Progenitor cell of endocrine pancreas (in vitro differentiated cells): ENCODE measurements at regions not wholly inside any gene's neighbourhood (a gene's known extent, or its start where the extent isn't known, plus 50 kb on each side); places are given as distances from the start of the nearest gene placed in this dataset.
"Not testable (repeated sequence)": the region's sequence is repeated elsewhere in the genome, so short reads cannot be mapped to it uniquely, and the experiment has no call there.

Experiments
- DNase-seq: peaks from one replicate; pipeline ENCODE4 v3.0.0; 2021; ENCODE audit warnings: low spot score; ENCODE audit not compliant: unreplicated experiment
- H3K27ac Mint-ChIP-seq: 2 replicates; pipeline ENCODE4 v1.8.0; 2021; ENCODE audit warnings: mild to moderate bottlenecking, moderate library complexity, mixed read lengths
- H3K27me3 Mint-ChIP-seq: 2 replicates; pipeline ENCODE4 v1.8.0; 2021; ENCODE audit warnings: mixed read lengths
- H3K36me3 Mint-ChIP-seq: 2 replicates; pipeline ENCODE4 v1.8.0; 2022; ENCODE audit warnings: mixed read lengths; ENCODE audit not compliant: insufficient read depth
- H3K4me1 Mint-ChIP-seq: 2 replicates; pipeline ENCODE4 v1.8.0; 2021; ENCODE audit warnings: low read depth, mixed read lengths
- H3K4me3 Mint-ChIP-seq: 2 replicates; pipeline ENCODE4 v1.8.0; 2021; ENCODE audit warnings: low read depth, mild to moderate bottlenecking, moderate library complexity, mixed read lengths
- H3K9me3 Mint-ChIP-seq: 2 replicates; pipeline ENCODE4 v1.8.0; 2021; ENCODE audit warnings: low read depth, mixed read lengths
- TF ChIP-seq, protein P1 (sequence below): fragments of 200-600 bp; sonication (generic); IDR thresholded peaks from one replicate; pipeline ENCODE4 v1.5.0; 2021; ENCODE audit warnings: antibody characterized with exemption, mild to moderate bottlenecking; ENCODE audit not compliant: unreplicated experiment

DNA sequence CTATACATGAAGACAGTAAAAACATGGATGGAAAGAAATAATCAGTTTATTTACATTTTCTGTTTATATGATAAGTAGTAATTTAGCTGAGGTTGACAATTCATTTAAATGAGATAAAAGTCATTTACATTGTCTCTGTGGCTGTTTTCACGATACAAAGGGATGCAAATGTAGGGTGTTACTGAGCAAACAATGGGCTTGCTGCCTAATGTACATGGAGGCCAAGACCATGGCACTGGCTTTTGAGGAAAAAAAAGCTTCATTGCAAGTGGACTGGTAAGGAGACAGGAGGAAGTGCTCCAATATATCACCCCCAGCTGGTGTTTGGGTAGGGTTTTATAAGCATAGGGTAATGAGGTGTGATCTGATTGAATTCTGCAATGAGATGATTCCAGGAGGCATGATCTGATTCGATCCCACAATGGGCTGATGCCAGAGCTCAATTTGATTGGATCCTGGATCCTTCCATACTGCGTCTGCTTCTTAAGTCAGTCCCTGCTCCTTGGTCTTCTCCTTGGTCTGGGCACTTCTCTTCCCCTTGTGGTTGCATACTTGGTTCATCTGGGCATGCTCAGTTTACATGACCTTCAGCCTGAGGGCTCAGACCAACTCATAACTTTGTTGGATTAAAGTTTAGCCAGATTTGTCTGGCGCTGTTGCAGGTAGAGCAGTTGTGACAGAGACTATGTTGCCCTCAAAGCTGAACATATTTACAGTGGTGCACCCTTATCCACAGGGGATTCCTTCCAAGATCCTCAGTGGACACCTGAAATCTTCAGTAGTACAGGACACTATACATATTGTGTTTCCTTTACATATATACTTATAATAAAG, 181.2 kb downstream of the SPATA31A6 start:
- H3K4me3 Mint-ChIP-seq, H3K9me3 Mint-ChIP-seq, H3K27ac Mint-ChIP-seq, H3K36me3 Mint-ChIP-seq, DNase-seq, H3K4me1 Mint-ChIP-seq, H3K27me3 Mint-ChIP-seq: not testable (repeated sequence)

DNA sequence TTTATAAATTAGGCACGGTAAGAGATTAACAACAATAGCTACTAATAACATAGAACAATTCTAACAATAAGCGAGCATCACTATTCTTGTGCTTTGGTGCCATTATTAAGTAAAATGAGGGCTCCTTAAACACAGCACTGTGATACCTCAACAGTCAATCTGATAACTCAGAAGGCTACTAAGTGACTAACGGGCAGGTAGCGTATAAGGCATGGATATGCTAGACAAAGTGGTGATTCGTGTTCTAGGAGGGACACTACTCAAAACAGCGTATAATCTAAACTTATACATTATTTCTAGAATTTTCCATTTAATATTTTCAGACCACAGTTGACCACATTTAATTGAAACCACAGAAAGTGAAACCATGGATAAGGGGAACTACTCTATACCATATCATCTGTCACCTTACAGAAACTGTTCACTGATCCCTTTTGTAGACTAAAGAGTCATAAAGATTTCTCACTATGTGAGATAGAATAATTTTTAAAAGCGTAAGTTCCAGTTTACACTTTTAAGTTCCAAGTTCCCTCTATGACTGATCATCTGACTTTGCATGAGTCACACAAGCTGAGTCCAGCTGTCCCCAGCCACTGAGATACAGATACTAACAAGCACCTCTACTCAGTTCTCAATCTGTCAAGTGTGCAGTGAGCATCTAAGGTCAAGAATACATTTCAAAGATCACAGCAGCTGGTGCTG, 181.9 kb downstream of the SPATA31A6 start:
- not testable (repeated sequence) for H3K27ac Mint-ChIP-seq, DNase-seq, H3K36me3 Mint-ChIP-seq, H3K9me3 Mint-ChIP-seq, H3K4me1 Mint-ChIP-seq, H3K4me3 Mint-ChIP-seq, H3K27me3 Mint-ChIP-seq

DNA sequence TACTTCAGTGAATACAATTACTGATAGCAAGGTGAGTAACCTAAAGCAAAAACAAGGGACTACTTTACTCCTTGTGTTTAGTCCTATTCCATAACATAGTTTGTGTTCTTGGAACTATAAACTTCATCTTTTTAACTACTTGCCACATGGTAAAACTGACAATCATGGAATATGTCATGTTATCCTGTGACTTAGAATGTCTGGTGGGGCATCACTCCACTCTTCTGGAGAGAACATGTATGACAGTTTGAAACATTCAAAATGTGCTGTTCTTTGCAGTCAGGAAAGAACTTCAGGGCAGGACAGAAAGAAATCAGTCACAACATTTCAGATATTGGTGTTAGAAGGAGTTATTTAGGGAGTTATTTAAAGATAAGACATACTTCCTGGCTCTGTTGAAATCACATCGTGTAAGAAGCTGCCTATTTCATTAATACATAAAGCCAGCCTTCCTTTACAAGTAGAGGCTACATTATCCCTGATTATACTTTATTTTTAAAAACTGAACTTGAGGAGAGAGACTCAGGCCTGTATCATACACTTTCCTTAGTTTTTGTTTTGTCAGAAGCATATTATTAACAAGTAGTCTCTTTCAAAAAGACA, 184.9 kb downstream of the SPATA31A6 start:
- not testable (repeated sequence) for DNase-seq, H3K4me3 Mint-ChIP-seq, H3K27me3 Mint-ChIP-seq, H3K36me3 Mint-ChIP-seq, H3K27ac Mint-ChIP-seq, H3K9me3 Mint-ChIP-seq
- peaks cover 20% of the 10 kb centered on the region for H3K4me1 Mint-ChIP-seq

DNA sequence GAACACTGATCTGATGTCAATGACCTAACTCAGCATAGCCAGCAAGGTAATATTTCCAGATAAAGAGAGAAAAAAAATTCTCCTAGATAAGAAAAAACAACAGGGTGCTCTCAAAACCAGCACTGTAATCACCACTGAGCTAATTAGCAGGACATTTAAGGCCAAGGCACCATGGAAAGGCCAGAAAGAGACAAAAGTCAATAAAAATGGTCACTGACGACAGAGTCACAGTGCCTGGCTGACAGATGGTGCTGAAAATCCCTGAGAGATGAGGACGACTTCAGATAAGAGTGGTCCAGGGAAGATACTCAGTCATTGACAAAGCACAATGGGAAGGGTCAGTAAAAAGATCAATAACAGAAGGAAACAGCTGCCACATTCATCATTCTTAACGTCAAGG, 186.7 kb downstream of the SPATA31A6 start:
- not testable (repeated sequence) for H3K27me3 Mint-ChIP-seq, DNase-seq, H3K36me3 Mint-ChIP-seq, H3K9me3 Mint-ChIP-seq, H3K4me3 Mint-ChIP-seq, H3K27ac Mint-ChIP-seq
- peaks cover 20% of the 10 kb centered on the region for H3K4me1 Mint-ChIP-seq

DNA sequence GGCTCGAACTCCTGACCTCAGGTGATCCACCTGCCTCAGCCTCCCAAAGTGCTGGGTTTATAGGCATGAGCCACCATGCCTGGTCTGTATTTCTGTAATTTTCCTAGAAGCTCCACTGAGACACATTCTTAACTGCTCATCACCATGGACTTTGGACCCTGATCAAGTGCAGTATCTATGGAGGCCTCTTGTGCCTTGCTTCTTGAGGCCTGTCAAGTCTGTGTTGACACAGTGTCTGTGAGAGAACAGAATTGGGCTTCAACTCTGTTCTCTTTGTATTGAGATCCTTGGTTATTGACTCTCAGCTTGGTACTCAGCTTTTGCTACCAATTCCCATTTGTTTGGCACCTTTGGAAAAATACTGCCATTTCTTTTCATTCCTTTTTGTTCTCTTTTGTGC, 188.0 kb downstream of the SPATA31A6 start:
- DNase-seq, H3K27ac Mint-ChIP-seq, H3K36me3 Mint-ChIP-seq, H3K9me3 Mint-ChIP-seq, H3K4me3 Mint-ChIP-seq, H3K27me3 Mint-ChIP-seq: not testable (repeated sequence)
- H3K4me1 Mint-ChIP-seq = peaks cover 20% of the 10 kb centered on the region

DNA sequence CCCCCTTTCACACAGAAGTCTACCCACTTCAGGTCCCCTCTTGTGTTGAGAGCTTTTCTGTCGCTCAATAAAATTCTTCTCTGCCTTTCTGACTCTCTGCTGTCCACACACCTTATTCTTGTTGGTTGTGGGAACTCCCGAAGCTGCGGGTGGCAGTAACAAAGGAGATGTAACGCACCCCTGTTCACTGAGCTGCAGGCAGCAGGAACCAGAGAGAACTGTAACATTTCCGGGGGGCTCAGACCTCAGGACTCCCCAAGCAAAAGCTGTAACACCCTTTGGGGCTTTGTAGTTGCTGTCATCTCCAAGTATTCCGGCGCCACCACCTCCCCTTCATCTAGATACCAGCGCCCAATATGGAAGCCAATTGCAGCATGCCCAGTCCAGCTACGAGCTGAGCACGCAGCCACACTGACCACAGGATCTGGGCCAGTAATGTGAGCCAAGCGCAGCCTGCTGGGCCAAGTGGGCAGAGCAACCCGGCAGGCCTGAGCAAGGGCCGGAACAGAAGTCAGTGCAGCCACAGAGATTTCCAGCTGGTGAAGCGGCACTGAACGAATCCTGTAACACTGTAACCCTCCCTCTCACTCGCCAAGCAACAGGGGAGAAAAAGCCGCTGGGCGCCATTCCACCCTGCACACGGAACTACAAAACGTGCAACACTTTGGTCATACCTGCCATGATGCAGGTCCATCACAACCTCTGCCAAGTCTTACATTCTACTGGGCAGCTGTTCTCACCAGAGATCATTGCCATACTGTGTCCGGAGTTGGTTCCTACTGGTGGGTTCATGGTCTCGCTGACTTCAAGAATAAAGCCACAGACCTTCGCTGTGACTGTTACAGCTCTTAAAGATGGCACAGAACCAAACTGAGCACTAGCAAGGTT, 194.3 kb downstream of the SPATA31A6 start:
- not testable (repeated sequence) for DNase-seq, H3K36me3 Mint-ChIP-seq, H3K4me1 Mint-ChIP-seq, H3K27ac Mint-ChIP-seq, H3K27me3 Mint-ChIP-seq, H3K4me3 Mint-ChIP-seq
- peaks cover 14% of the 10 kb centered on the region for H3K9me3 Mint-ChIP-seq

DNA sequence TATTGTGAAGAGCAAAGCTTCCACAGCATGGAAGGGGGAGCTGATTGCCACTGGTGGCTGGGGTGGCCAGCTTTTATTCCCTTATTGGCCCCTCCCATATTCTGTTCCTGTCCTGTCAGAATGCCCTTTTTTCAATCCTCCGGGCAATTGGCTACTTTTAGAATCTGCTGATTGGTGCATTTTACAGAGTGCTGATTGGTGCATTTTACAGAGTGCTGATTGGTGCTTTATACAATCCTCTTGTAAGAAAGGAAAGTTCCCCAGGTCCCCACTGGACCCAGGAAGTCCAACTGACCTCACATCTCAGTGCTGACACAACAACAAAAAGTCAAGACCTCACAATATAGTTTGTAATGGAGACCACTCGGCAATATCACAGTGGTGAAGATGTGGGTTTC, 195.0 kb downstream of the SPATA31A6 start:
- Mint-ChIP-seq H3K36me3 (no peaks in the 10 kb centered on the region), H3K27ac (no peak overlapping the region), H3K4me3 (no peak overlapping the region), H3K4me1 (no peaks in the 10 kb centered on the region), H3K27me3 (peaks cover 8% of the 10 kb centered on the region), H3K9me3 (peaks cover 14% of the 10 kb centered on the region)
- no peak for DNase-seq
- TF ChIP-seq, protein P1, sequence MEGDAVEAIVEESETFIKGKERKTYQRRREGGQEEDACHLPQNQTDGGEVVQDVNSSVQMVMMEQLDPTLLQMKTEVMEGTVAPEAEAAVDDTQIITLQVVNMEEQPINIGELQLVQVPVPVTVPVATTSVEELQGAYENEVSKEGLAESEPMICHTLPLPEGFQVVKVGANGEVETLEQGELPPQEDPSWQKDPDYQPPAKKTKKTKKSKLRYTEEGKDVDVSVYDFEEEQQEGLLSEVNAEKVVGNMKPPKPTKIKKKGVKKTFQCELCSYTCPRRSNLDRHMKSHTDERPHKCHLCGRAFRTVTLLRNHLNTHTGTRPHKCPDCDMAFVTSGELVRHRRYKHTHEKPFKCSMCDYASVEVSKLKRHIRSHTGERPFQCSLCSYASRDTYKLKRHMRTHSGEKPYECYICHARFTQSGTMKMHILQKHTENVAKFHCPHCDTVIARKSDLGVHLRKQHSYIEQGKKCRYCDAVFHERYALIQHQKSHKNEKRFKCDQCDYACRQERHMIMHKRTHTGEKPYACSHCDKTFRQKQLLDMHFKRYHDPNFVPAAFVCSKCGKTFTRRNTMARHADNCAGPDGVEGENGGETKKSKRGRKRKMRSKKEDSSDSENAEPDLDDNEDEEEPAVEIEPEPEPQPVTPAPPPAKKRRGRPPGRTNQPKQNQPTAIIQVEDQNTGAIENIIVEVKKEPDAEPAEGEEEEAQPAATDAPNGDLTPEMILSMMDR = no peak

DNA sequence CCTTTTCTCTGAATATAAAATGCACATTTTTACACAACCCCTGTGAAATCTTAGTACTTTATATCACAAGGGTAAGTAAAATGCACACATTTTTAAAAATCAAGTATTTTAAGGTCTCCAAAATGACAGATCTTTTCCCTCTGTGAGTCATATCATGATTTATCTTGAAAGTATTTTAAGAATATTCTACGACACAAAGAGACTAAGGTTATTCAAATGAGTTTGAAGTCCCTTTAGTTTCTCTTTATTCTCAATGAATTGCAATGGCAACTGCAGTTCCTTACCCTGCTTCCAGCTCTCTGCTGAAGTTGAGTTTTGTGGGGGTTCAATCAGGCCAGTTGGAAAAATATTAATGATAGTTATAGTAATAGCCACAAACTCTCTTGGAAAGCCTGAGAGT, 196.1 kb downstream of the SPATA31A6 start:
- H3K36me3 Mint-ChIP-seq, H3K27ac Mint-ChIP-seq, H3K4me3 Mint-ChIP-seq, H3K27me3 Mint-ChIP-seq, DNase-seq, H3K4me1 Mint-ChIP-seq: not testable (repeated sequence)
- H3K9me3 Mint-ChIP-seq = peaks cover 14% of the 10 kb centered on the region

DNA sequence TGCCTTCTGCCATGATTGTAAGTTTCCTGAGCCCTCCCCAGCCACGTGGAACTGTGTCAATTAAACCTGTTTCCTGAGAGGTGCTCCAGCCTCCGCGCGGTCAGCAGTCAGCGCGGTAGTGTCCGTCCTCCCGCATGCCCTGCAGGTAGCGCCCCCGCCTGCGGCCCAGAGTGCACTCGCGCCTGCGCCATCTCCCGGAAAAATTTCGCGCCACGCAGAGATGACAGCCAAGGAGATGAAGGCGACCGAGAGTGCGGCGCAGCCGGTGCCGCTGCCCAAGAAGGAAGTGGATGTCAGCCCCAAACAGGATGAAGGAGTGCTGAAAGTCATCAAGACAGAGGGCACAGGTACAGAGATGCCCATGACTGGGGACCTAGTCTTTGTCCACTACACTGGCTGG, 201.1 kb downstream of the SPATA31A6 start:
- DNase-seq, H3K4me3 Mint-ChIP-seq: not testable (repeated sequence)

DNA sequence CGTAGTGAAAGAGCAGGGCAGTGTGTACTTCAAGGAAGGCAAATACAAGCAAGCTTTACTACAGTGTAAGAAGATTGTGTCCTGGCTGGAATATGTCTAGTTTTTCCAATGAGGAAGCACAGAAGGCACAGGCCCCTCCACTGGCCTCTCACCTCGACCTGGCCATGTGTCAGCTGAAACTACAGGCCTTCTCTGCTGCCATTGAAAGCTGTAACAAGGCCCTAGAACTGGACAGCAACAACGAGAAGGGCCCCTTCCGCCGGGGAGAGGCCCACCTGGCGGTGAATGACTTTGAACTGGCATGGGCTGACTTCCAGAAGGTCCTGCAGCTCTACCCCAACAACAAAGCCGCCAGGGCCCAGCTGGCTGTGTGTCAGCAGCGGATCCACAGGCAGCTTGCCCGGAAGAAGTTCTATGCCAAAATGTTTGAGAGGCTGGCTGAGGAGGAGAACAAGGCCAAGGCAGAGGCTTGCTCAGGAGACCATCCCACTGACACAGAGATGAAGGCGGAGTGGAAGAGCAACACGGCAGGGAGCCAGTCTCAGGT, 202.2 kb downstream of the SPATA31A6 start:
- H3K4me3 Mint-ChIP-seq, H3K9me3 Mint-ChIP-seq, H3K4me1 Mint-ChIP-seq, DNase-seq, H3K27me3 Mint-ChIP-seq, H3K36me3 Mint-ChIP-seq, H3K27ac Mint-ChIP-seq: not testable (repeated sequence)

More for the DNA sequence above, 201.1 kb downstream of the SPATA31A6 start:
- not testable (repeated sequence) for H3K27ac Mint-ChIP-seq, H3K9me3 Mint-ChIP-seq, H3K4me1 Mint-ChIP-seq, H3K27me3 Mint-ChIP-seq, H3K36me3 Mint-ChIP-seq
